ENCODE measurements at regions not wholly inside any gene's neighbourhood (a gene's known extent, or its start where the extent isn't known, plus 50 kb on each side); places are given as distances from the start of the nearest gene placed in this dataset.

DNA sequence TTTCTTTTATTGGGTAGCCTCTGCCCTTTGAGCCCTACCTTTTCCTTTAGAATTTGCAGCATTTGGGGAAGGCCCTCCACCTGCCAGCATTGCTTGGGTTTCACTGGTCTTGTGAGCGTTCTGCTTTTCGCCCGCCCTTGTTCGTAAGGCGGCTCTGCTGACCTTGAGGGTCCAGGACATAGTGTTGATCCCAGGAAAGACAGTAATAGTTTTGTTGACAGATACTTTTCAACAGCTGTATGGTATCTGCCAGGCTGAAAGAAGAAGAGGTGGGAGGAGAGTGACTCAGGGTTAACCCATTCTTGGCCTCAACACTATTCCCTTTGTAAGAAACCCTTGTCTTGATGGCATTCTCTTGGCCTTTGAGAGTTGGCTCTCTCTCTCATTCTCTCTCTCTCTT lies 113.4 kb upstream of the SPAG17 start:
- Histone ChIP-seq H3K4me2 (replicated peaks; ENCODE audit: extremely low read depth, low read length, poor library complexity, severe bottlenecking) (no peak overlapping the region), H3K27ac (ENCODE audit: low read depth in 1 of 2, low read length in 2 of 2) (no peak overlapping the region), H3K9me3 (replicated peaks in 1 of 2; ENCODE audit: control insufficient read depth in 1 of 2, insufficient read depth in 1 of 2, low read length in 2 of 2) (no peaks in the 10 kb centered on the region), H3K9ac (ENCODE audit: insufficient read depth, low read length, poor library complexity, severe bottlenecking) (no peak overlapping the region), H3K79me2 (ENCODE audit: insufficient read depth, low read length) (no peaks in the 10 kb centered on the region), H4K20me1 (ENCODE audit: insufficient read depth, low read length) (no peaks in the 10 kb centered on the region), H3K4me1 (ENCODE audit: control insufficient read depth in 1 of 2, insufficient read depth in 2 of 2, low read length in 2 of 2) (no peaks in the 10 kb centered on the region), H3K27me3 (ENCODE audit: control insufficient read depth in 2 of 2, insufficient read depth in 2 of 2, low read length in 2 of 2) (no peaks in the 10 kb centered on the region), H3K36me3 (replicated peaks in 1 of 2; ENCODE audit: control insufficient read depth in 1 of 2, insufficient read depth in 2 of 2, low read length in 2 of 2) (no peaks in the 10 kb centered on the region), H3K4me3 (replicated peaks in 1 of 3; ENCODE audit: low read depth in 2 of 3, low read length in 3 of 3) (no peak overlapping the region), H2AFZ (ENCODE audit: insufficient read depth, low read depth, low read length, poor library complexity, severe bottlenecking) (no peak overlapping the region)
- TF ChIP-seq, protein P1, sequence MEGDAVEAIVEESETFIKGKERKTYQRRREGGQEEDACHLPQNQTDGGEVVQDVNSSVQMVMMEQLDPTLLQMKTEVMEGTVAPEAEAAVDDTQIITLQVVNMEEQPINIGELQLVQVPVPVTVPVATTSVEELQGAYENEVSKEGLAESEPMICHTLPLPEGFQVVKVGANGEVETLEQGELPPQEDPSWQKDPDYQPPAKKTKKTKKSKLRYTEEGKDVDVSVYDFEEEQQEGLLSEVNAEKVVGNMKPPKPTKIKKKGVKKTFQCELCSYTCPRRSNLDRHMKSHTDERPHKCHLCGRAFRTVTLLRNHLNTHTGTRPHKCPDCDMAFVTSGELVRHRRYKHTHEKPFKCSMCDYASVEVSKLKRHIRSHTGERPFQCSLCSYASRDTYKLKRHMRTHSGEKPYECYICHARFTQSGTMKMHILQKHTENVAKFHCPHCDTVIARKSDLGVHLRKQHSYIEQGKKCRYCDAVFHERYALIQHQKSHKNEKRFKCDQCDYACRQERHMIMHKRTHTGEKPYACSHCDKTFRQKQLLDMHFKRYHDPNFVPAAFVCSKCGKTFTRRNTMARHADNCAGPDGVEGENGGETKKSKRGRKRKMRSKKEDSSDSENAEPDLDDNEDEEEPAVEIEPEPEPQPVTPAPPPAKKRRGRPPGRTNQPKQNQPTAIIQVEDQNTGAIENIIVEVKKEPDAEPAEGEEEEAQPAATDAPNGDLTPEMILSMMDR (IDR thresholded peaks at IDR 0.05), result no peak
- H3K9me3 Mint-ChIP-seq, result peaks cover 0 to 7% (median 1%) of the 10 kb centered on the region in 7 donors
- DNase-seq, result no peak
- H3K27me3 Mint-ChIP-seq (ENCODE audit: low read depth in 3 of 3), result peaks cover 0 to 1% (median 0%) of the 10 kb centered on the region in 3 donors
- intact Hi-C loops (cut with micrococcal nuclease), result no loop called here
- H3K4me1 Mint-ChIP-seq, result no peaks in the 10 kb centered on the region
- WGBS (ENCODE audit: insufficient coverage), result 100% methylated on average over 1 of the region's 5 CpGs
- no peak overlapping the region for H3K27ac Mint-ChIP-seq
- H3K36me3 Mint-ChIP-seq, result no peaks in the 10 kb centered on the region
- no peak overlapping the region for H3K4me3 Mint-ChIP-seq

DNA sequence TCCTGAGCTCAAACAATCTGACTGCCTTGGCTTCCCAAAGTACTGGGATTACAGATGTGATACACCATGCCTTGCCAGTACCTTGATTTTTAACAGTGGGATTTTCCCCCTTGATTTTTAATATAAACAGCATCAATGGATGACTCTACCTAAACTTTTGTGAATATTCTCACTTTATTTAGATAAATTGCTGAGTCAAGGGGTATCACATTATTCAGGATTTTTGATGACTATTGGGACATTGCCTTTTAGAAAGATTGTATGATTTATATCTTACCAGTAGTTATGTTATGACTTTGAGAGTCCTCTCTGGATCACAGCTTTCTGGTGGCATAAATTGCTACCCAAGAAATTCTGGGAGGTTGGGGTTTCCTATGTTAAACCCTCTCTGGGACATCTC lies 112.5 kb upstream of the SPAG17 start:
- Histone ChIP-seq H3K27ac (ENCODE audit: low read depth in 1 of 2, low read length in 2 of 2) (no peak overlapping the region), H4K20me1 (ENCODE audit: insufficient read depth, low read length) (no peaks in the 10 kb centered on the region), H3K36me3 (replicated peaks in 1 of 2; ENCODE audit: control insufficient read depth in 1 of 2, insufficient read depth in 2 of 2, low read length in 2 of 2) (no peaks in the 10 kb centered on the region), H3K4me1 (ENCODE audit: control insufficient read depth in 1 of 2, insufficient read depth in 2 of 2, low read length in 2 of 2) (no peaks in the 10 kb centered on the region), H3K27me3 (ENCODE audit: control insufficient read depth in 2 of 2, insufficient read depth in 2 of 2, low read length in 2 of 2) (no peaks in the 10 kb centered on the region), H3K9me3 (replicated peaks in 1 of 2; ENCODE audit: control insufficient read depth in 1 of 2, insufficient read depth in 1 of 2, low read length in 2 of 2) (no peaks in the 10 kb centered on the region), H3K4me3 (replicated peaks in 1 of 3; ENCODE audit: low read depth in 2 of 3, low read length in 3 of 3) (no peak overlapping the region), H3K9ac (ENCODE audit: insufficient read depth, low read length, poor library complexity, severe bottlenecking) (no peak overlapping the region), H2AFZ (ENCODE audit: insufficient read depth, low read depth, low read length, poor library complexity, severe bottlenecking) (no peak overlapping the region), H3K4me2 (replicated peaks; ENCODE audit: extremely low read depth, low read length, poor library complexity, severe bottlenecking) (no peak overlapping the region), H3K79me2 (ENCODE audit: insufficient read depth, low read length) (no peaks in the 10 kb centered on the region)
- Mint-ChIP-seq H3K27me3 (ENCODE audit: low read depth in 3 of 3) (peaks cover 0 to 1% (median 0%) of the 10 kb centered on the region in 3 donors), H3K27ac (no peak overlapping the region), H3K36me3 (no peaks in the 10 kb centered on the region), H3K4me1 (no peaks in the 10 kb centered on the region), H3K9me3 (peaks cover 0 to 7% (median 2%) of the 10 kb centered on the region in 7 donors), H3K4me3 (no peak overlapping the region)
- no peak for DNase-seq
- TF ChIP-seq, protein P1 (IDR thresholded peaks at IDR 0.05), result no peak
- intact Hi-C loops (cut with micrococcal nuclease), result no loop called here
